HG02970 (cell line): ENCODE measurements at regions not wholly inside any gene's neighbourhood (a gene's known extent, or its start where the extent isn't known, plus 50 kb on each side); places are given as distances from the start of the nearest gene placed in this dataset.
A peak's percentile ranks its signal among the peaks of the same experiment; 100 is the strongest.

Source experiments
- ATAC-seq: cut with Tn5 transposase; IDR thresholded peaks from one replicate; pipeline ENCODE4 v1.9.1; 2021; ENCODE audit warnings: mild to moderate bottlenecking, moderate library complexity, moderate number of reproducible peaks; ENCODE audit not compliant: unreplicated experiment, low FRiP score

- no peak for ATAC-seq
These were observed 209.8 kb upstream of the RAG2 start for GRCh38 chr11:36807871-36808270.

GRCh38 chr11:36803084-36803483 lies 205.0 kb upstream of the RAG2 start:
- ATAC-seq: no peak

- ATAC-seq: no peak
These were observed 195.2 kb upstream of the RAG2 start for GRCh38 chr11:36792996-36793914.

GRCh38 chr11:36791957-36792356 lies 193.9 kb upstream of the RAG2 start:
- no peak for ATAC-seq

- no peak for ATAC-seq
These were observed 192.5 kb upstream of the RAG2 start for GRCh38 chr11:36790526-36790925.

- no peak for ATAC-seq
These were observed 185.8 kb upstream of the RAG2 start for GRCh38 chr11:36783808-36784207.

GRCh38 chr11:36779791-36780190 lies 181.8 kb upstream of the RAG2 start:
- no peak for ATAC-seq

- ATAC-seq: no peak
These were observed 179.3 kb upstream of the RAG2 start for GRCh38 chr11:36777311-36777710.

GRCh38 chr11:36775756-36776155 lies 177.7 kb upstream of the RAG2 start:
- ATAC-seq: no peak

GRCh38 chr11:36775130-36775529 lies 177.1 kb upstream of the RAG2 start:
- ATAC-seq: no peak

GRCh38 chr11:36774603-36775002 lies 176.6 kb upstream of the RAG2 start:
- ATAC-seq: no peak

- no peak for ATAC-seq
These were observed 165.2 kb upstream of the RAG2 start for GRCh38 chr11:36763187-36763586.

GRCh38 chr11:36757075-36757474 lies 159.0 kb upstream of the RAG2 start:
- no peak for ATAC-seq

- ATAC-seq: no peak
These were observed 155.9 kb upstream of the RAG2 start for GRCh38 chr11:36753960-36754359.

GRCh38 chr11:36751996-36752395 lies 154.0 kb upstream of the RAG2 start:
- no peak for ATAC-seq

- no peak for ATAC-seq
These were observed 153.3 kb upstream of the RAG2 start for GRCh38 chr11:36751335-36751781.

- ATAC-seq: no peak
These were observed 152.3 kb upstream of the RAG2 start for GRCh38 chr11:36750349-36750748.

GRCh38 chr11:36748836-36749235 lies 150.8 kb upstream of the RAG2 start:
- no peak for ATAC-seq

GRCh38 chr11:36746886-36747710 lies 149.1 kb upstream of the RAG2 start:
- ATAC-seq: peak; percentile 99

GRCh38 chr11:36744375-36745168 lies 146.5 kb upstream of the RAG2 start:
- ATAC-seq: no peak

GRCh38 chr11:36743039-36743438 lies 145.0 kb upstream of the RAG2 start:
- peak; percentile 40 for ATAC-seq
